Breast epithelium (tissue), 3 donors: ENCODE measurements at regions not wholly inside any gene's neighbourhood (a gene's known extent, or its start where the extent isn't known, plus 50 kb on each side); places are given as distances from the start of the nearest gene placed in this dataset.

Experiments used
- CTCF ChIP-seq, 3 donors: fragments of 450-650 bp; IDR thresholded peaks; one replicate each; pipeline ENCODE4 v1.5.1; 2016 to 2017; ENCODE audit warnings: antibody characterized with exemption in 3 of 3, mild to moderate bottlenecking in 3 of 3, moderate library complexity in 3 of 3
- POLR2AphosphoS5 ChIP-seq, 3 donors: sonication (generic); formaldehyde crosslinking; IDR thresholded peaks; one replicate each; pipeline ENCODE4 v1.6.1; 2017; ENCODE audit warnings: antibody characterized with exemption in 3 of 3

GRCh38 chr18:7393080-7393479, 162.2 kb downstream of the LRRC30 start:
- TF ChIP-seq POLR2AphosphoS5 (IDR thresholded peaks at IDR 0.05) = no peak
- no peak for TF ChIP-seq CTCF (IDR thresholded peaks at IDR 0.05)
